ENCODE measurements at regions not wholly inside any gene's neighbourhood (a gene's known extent, or its start where the extent isn't known, plus 50 kb on each side); places are given as distances from the start of the nearest gene placed in this dataset.

GRCh38 chr2:20504174-20504573 lies 57.3 kb downstream of the RHOB start:
- TF ChIP-seq CTCF (IDR thresholded peaks at IDR 0.05; ENCODE audit: extremely low read depth in 1 of 2, insufficient read depth in 1 of 2, low read depth in 1 of 2, low read length in 2 of 2) (no peak), EZH2 (IDR thresholded peaks at IDR 0.05; ENCODE audit: borderline replicate concordance, low read depth, low read length, severe bottlenecking) (no peak), POLR2A (IDR thresholded peaks at IDR 0.05; ENCODE audit: low read depth, low read length) (no peak), MAX (IDR thresholded peaks at IDR 0.05; ENCODE audit: insufficient read depth, insufficient read length) (no peak), JUN (IDR thresholded peaks at IDR 0.05; ENCODE audit: borderline replicate concordance, insufficient read depth, insufficient read length, low read depth) (no peak), MYC (IDR thresholded peaks at IDR 0.05; ENCODE audit: low read depth, low read length) (no peak), POLR2AphosphoS5 (IDR thresholded peaks at IDR 0.05; ENCODE audit: insufficient read depth, low read depth, low read length) (no peak), FOS (IDR thresholded peaks at IDR 0.05; ENCODE audit: borderline replicate concordance, insufficient read depth, low read length) (no peak), GATA2 (IDR thresholded peaks at IDR 0.05; ENCODE audit: insufficient read depth, insufficient read length, low read depth, low read length) (no peak)

Measured in endothelial cell of umbilical vein (primary cell).